Right lobe of liver (tissue), 6 donors: ENCODE measurements at regions not wholly inside any gene's neighbourhood (a gene's known extent, or its start where the extent isn't known, plus 50 kb on each side); places are given as distances from the start of the nearest gene placed in this dataset.

Source experiments
- ATAC-seq, 4 donors: fragments of 200-7000 bp; cut with Tn5 transposase; one replicate each; pipeline ENCODE4 v1.9.1; 2020; ENCODE audit warnings: mild to moderate bottlenecking in 4 of 4, moderate library complexity in 4 of 4
- DNase-seq, 3 donors: peaks; one replicate each; pipeline ENCODE4 v3.0.0-alpha.2; 2020
- H3K27ac ChIP-seq, 3 donors: fragments of 200-600 bp; one replicate each; pipeline ENCODE4 v1.8.0; 2022
- H3K27me3 ChIP-seq, 2 donors: fragments of 200-600 bp; one replicate each; pipeline ENCODE4 v1.8.0; 2022
- H3K36me3 ChIP-seq, 4 donors: fragments of 200-600 bp; sonication (generic) in 1 of 4; one replicate each; pipeline versions ENCODE4 v1.5.1 to v1.8.0; 2017 to 2022; ENCODE audit warnings: control low read depth in 1 of 4
- H3K4me1 ChIP-seq, 4 donors: fragments of 200-600 bp; sonication (generic) in 1 of 4; one replicate each; pipeline versions ENCODE4 v1.5.1 to v1.8.0; 2017 to 2022; ENCODE audit warnings: control low read depth in 1 of 4
- H3K4me3 ChIP-seq, 3 donors: fragments of 200-600 bp; one replicate each; pipeline ENCODE4 v1.8.0; 2022
- H3K9me3 ChIP-seq, 4 donors: fragments of 200-600 bp; sonication (generic) in 1 of 4; one replicate each; pipeline versions ENCODE4 v1.5.1 to v1.8.0; 2017 to 2022; ENCODE audit warnings: control low read depth in 1 of 4
- CTCF ChIP-seq, 4 donors: fragments of 200-600 bp in 3 of 4; fragments of 450-650 bp in 1 of 4; IDR thresholded peaks; one replicate each; pipeline versions ENCODE4 v1.5.1 to v1.8.0; 2016 to 2022; ENCODE audit warnings: antibody characterized with exemption in 4 of 4, mild to moderate bottlenecking in 2 of 4
- POLR2A ChIP-seq: fragments of 450-650 bp; IDR thresholded peaks from one replicate; pipeline ENCODE4 v1.6.1; 2017; ENCODE audit warnings: antibody characterized with exemption, mild to moderate bottlenecking
- WGBS: methylation state at CpG from one replicate; pipeline ENCODE4 v1.1.6; 2018; ENCODE audit warnings: low coverage, low lambda C conversion rate; ENCODE audit not compliant: insufficient coverage; ENCODE audit errors: missing lambda C conversion rate; 5-methylcytosine and 5-hydroxymethylcytosine counted together
- intact Hi-C, 2 donors: fragments of 100-400 bp; cut with DNase I; formaldehyde crosslinking; loops; one replicate each; pipeline versions ENCODE4 v1.11.2 to v1.14.1; 2022
- donor health status: DM: no; HTN: yes; CAD: no.
- donor health status: DM: no; HTN: no; CAD: no.
- donor health status: DM: no; HTN: no; CAD: no.
- donor health status: DM: no; HTN: yes; CAD: no.
- donor health status: DM: no; HTN: yes; CAD: no.

GRCh38 chr6:54665278-54665677 lies 181.3 kb upstream of the FAM83B start:
- DNase-seq (no peak), ATAC-seq (no peak)
- intact Hi-C loops: no loop called here
- Histone ChIP-seq H3K27ac (no peak overlapping the region), H3K4me3 (no peak overlapping the region), H3K36me3 (no peaks in the 10 kb centered on the region), H3K4me1 (no peaks in the 10 kb centered on the region), H3K27me3 (no peaks in the 10 kb centered on the region), H3K9me3 (peaks cover 0 to 4% (median 0%) of the 10 kb centered on the region in 4 donors)
- TF ChIP-seq POLR2A: no peak
- no peak for TF ChIP-seq CTCF (IDR thresholded peaks at IDR 0.05)

GRCh38 chr6:54680531-54680930 lies 166.0 kb upstream of the FAM83B start:
- H3K27me3 ChIP-seq: no peaks in the 10 kb centered on the region
- H3K9me3 ChIP-seq: no peaks in the 10 kb centered on the region
- ATAC-seq (no peak), DNase-seq (no peak)
- intact Hi-C loops: no loop called here
- H3K4me3 ChIP-seq: no peak overlapping the region
- H3K36me3 ChIP-seq: no peaks in the 10 kb centered on the region
- H3K4me1 ChIP-seq: no peaks in the 10 kb centered on the region
- TF ChIP-seq CTCF (IDR thresholded peaks at IDR 0.05) (no peak), POLR2A (no peak)
- 63% methylated on average over 2 of the region's 2 CpGs for WGBS
- H3K27ac ChIP-seq: no peak overlapping the region

GRCh38 chr6:54681267-54681666 lies 165.3 kb upstream of the FAM83B start:
- no peak for TF ChIP-seq POLR2A
- no peak for TF ChIP-seq CTCF (IDR thresholded peaks at IDR 0.05)
- Histone ChIP-seq H3K9me3 (no peaks in the 10 kb centered on the region), H3K27ac (no peak overlapping the region), H3K4me3 (no peak overlapping the region), H3K36me3 (no peaks in the 10 kb centered on the region), H3K27me3 (no peaks in the 10 kb centered on the region), H3K4me1 (no peaks in the 10 kb centered on the region)
- 43% methylated on average over 2 of the region's 2 CpGs for WGBS
- intact Hi-C loops: no loop called here
- ATAC-seq (no peak), DNase-seq (no peak)

GRCh38 chr6:54681987-54682386 lies 164.6 kb upstream of the FAM83B start:
- ATAC-seq (no peak), DNase-seq (no peak)
- no peak overlapping the region for H3K27ac ChIP-seq
- no peak overlapping the region for H3K4me3 ChIP-seq
- WGBS: 81% methylated on average over 4 of the region's 4 CpGs
- intact Hi-C loops: no loop called here
- H3K4me1 ChIP-seq: no peaks in the 10 kb centered on the region
- H3K27me3 ChIP-seq: no peaks in the 10 kb centered on the region
- no peaks in the 10 kb centered on the region for H3K36me3 ChIP-seq
- TF ChIP-seq CTCF (IDR thresholded peaks at IDR 0.05): no peak
- no peak for TF ChIP-seq POLR2A
- H3K9me3 ChIP-seq: no peaks in the 10 kb centered on the region

- Histone ChIP-seq H3K4me1 (no peaks in the 10 kb centered on the region), H3K27me3 (no peaks in the 10 kb centered on the region), H3K9me3 (no peaks in the 10 kb centered on the region), H3K36me3 (no peaks in the 10 kb centered on the region), H3K27ac (no peak overlapping the region), H3K4me3 (no peak overlapping the region)
- DNase-seq (no peak), ATAC-seq (no peak)
- TF ChIP-seq POLR2A (no peak), CTCF (IDR thresholded peaks at IDR 0.05) (no peak)
- 34% methylated on average over 2 of the region's 2 CpGs for WGBS
- intact Hi-C loops: no loop called here
These were observed 157.0 kb upstream of the FAM83B start for GRCh38 chr6:54689620-54690019.
